ENCODE measurements at regions not wholly inside any gene's neighbourhood (a gene's known extent, or its start where the extent isn't known, plus 50 kb on each side); places are given as distances from the start of the nearest gene placed in this dataset.

- no peak for DNase-seq
Observed at GRCh38 chr4:115428455-115428854, 315.0 kb upstream of the NDST4 start.

GRCh38 chr4:115424852-115425251, 311.4 kb upstream of the NDST4 start:
- DNase-seq = no peak

GRCh38 chr4:115418635-115419396, 305.4 kb upstream of the NDST4 start:
- DNase-seq = no peak

GRCh38 chr4:115396034-115396433, 282.6 kb upstream of the NDST4 start:
- no peak for DNase-seq

- DNase-seq = no peak
Observed at GRCh38 chr4:115376866-115377265, 263.4 kb upstream of the NDST4 start.

GRCh38 chr4:115374621-115375020, 261.2 kb upstream of the NDST4 start:
- no peak for DNase-seq

- DNase-seq = no peak
Observed at GRCh38 chr4:115370490-115370889, 257.1 kb upstream of the NDST4 start.

- DNase-seq = no peak
Observed at GRCh38 chr4:115370012-115370411, 256.6 kb upstream of the NDST4 start.

GRCh38 chr4:115366390-115366789, 253.0 kb upstream of the NDST4 start:
- DNase-seq = no peak

GRCh38 chr4:115365185-115365584, 251.8 kb upstream of the NDST4 start:
- DNase-seq = no peak

GRCh38 chr4:115361781-115362180, 248.4 kb upstream of the NDST4 start:
- no peak for DNase-seq

- no peak for DNase-seq
Observed at GRCh38 chr4:115360431-115360830, 247.0 kb upstream of the NDST4 start.

- DNase-seq = no peak
Observed at GRCh38 chr4:115357776-115358175, 244.4 kb upstream of the NDST4 start.

- DNase-seq = no peak
Observed at GRCh38 chr4:115356176-115356575, 242.8 kb upstream of the NDST4 start.

- DNase-seq = no peak
Observed at GRCh38 chr4:115355329-115355728, 241.9 kb upstream of the NDST4 start.

GRCh38 chr4:115353370-115353769, 239.9 kb upstream of the NDST4 start:
- no peak for DNase-seq

GRCh38 chr4:115343171-115343570, 229.8 kb upstream of the NDST4 start:
- DNase-seq = no peak

GRCh38 chr4:115334736-115335411, 221.5 kb upstream of the NDST4 start:
- no peak for DNase-seq

- DNase-seq = no peak
Observed at GRCh38 chr4:115332078-115332477, 218.7 kb upstream of the NDST4 start.

- DNase-seq = no peak
Observed at GRCh38 chr4:115331241-115331640, 217.8 kb upstream of the NDST4 start.

GRCh38 chr4:115325836-115326235, 212.4 kb upstream of the NDST4 start:
- DNase-seq = no peak

- no peak for DNase-seq
Observed at GRCh38 chr4:115323106-115323707, 209.8 kb upstream of the NDST4 start.

GRCh38 chr4:115315182-115315581, 201.8 kb upstream of the NDST4 start:
- DNase-seq = no peak

- DNase-seq = no peak
Observed at GRCh38 chr4:115310641-115311040, 197.2 kb upstream of the NDST4 start.
